ENCODE measurements at regions not wholly inside any gene's neighbourhood (a gene's known extent, or its start where the extent isn't known, plus 50 kb on each side); places are given as distances from the start of the nearest gene placed in this dataset.

- intact Hi-C loops (cut with micrococcal nuclease): no loop called here
These were observed 109.5 kb upstream of the NLRP1 start for GRCh38 chr17:5693821-5694220.

- intact Hi-C loops (cut with micrococcal nuclease): no loop called here
These were observed 110.2 kb upstream of the NLRP1 start for GRCh38 chr17:5694551-5694950.

GRCh38 chr17:5695480-5695879 is 111.2 kb upstream of the NLRP1 start:
- intact Hi-C loops (cut with micrococcal nuclease): no loop called here

- intact Hi-C loops (cut with micrococcal nuclease): no loop called here
These were observed 114.7 kb upstream of the NLRP1 start for GRCh38 chr17:5698959-5699358.

GRCh38 chr17:5699814-5700213 is 115.5 kb upstream of the NLRP1 start:
- intact Hi-C loops (cut with micrococcal nuclease): no loop called here

- intact Hi-C loops (cut with micrococcal nuclease): no loop called here
These were observed 116.4 kb upstream of the NLRP1 start for GRCh38 chr17:5700745-5701144.

GRCh38 chr17:5701381-5701780 is 117.1 kb upstream of the NLRP1 start:
- intact Hi-C loops (cut with micrococcal nuclease): no loop called here

- intact Hi-C loops (cut with micrococcal nuclease): no loop called here
These were observed 118.7 kb upstream of the NLRP1 start for GRCh38 chr17:5702951-5703510.

- intact Hi-C loops (cut with micrococcal nuclease): no loop called here
These were observed 119.4 kb upstream of the NLRP1 start for GRCh38 chr17:5703736-5704135.

GRCh38 chr17:5705081-5705875 is 121.0 kb upstream of the NLRP1 start:
- intact Hi-C loops (cut with micrococcal nuclease): loop anchor here (5.0 kb wide), 2 partner anchors 717 to 732 kb away; partner anchors contain the start of gene AIPL1

- intact Hi-C loops (cut with micrococcal nuclease): loop anchor here (1.0 to 5.0 kb wide), 3 partner anchors 119 to 731 kb away; partner anchors contain the start of gene AIPL1
These were observed 121.7 kb upstream of the NLRP1 start for GRCh38 chr17:5705876-5706576.

- intact Hi-C loops (cut with micrococcal nuclease): loop anchor here (1.0 to 5.0 kb wide), 4 partner anchors 114 to 731 kb away; partner anchors contain the start of gene AIPL1
These were observed 122.4 kb upstream of the NLRP1 start for GRCh38 chr17:5706577-5707210.

- intact Hi-C loops (cut with micrococcal nuclease): loop anchor here (1.0 to 5.0 kb wide), 3 partner anchors 115 to 730 kb away; partner anchors contain the start of gene AIPL1
These were observed 123.2 kb upstream of the NLRP1 start for GRCh38 chr17:5707482-5707881.

GRCh38 chr17:5708344-5708743 is 124.0 kb upstream of the NLRP1 start:
- intact Hi-C loops (cut with micrococcal nuclease): loop anchor here (5.0 kb wide), 2 partner anchors 714 to 729 kb away; partner anchors contain the start of gene AIPL1

GRCh38 chr17:5711344-5711743 is 127.0 kb upstream of the NLRP1 start:
- intact Hi-C loops (cut with micrococcal nuclease): no loop called here

GRCh38 chr17:5714993-5715392 is 130.7 kb upstream of the NLRP1 start:
- intact Hi-C loops (cut with micrococcal nuclease): no loop called here

- intact Hi-C loops (cut with micrococcal nuclease): no loop called here
These were observed 131.2 kb upstream of the NLRP1 start for GRCh38 chr17:5715478-5715877.

- intact Hi-C loops (cut with micrococcal nuclease): no loop called here
These were observed 134.4 kb upstream of the NLRP1 start for GRCh38 chr17:5718726-5719125.

- intact Hi-C loops (cut with micrococcal nuclease): no loop called here
These were observed 135.7 kb upstream of the NLRP1 start for GRCh38 chr17:5719976-5720375.

- intact Hi-C loops (cut with micrococcal nuclease): no loop called here
These were observed 146.1 kb upstream of the NLRP1 start for GRCh38 chr17:5730373-5730772.

GRCh38 chr17:5740937-5741336 is 156.6 kb upstream of the NLRP1 start:
- intact Hi-C loops (cut with micrococcal nuclease): no loop called here

GRCh38 chr17:5741810-5742209 is 157.5 kb upstream of the NLRP1 start:
- intact Hi-C loops (cut with micrococcal nuclease): no loop called here
